HepG2 (cell line): ENCODE measurements at regions not wholly inside any gene's neighbourhood (a gene's known extent, or its start where the extent isn't known, plus 50 kb on each side); places are given as distances from the start of the nearest gene placed in this dataset.

ENCODE experiments used
- ATF5 ChIP-seq: sonication (generic); formaldehyde crosslinking; IDR thresholded peaks from 2 replicates; pipeline ENCODE4 v1.4.0; 2020; ENCODE audit warnings: mild to moderate bottlenecking, low read depth, missing genetic modification reagents
- FOXA3 ChIP-seq: IDR thresholded peaks from 2 replicates; pipeline ENCODE4 v1.6.1; 2016; ENCODE audit warnings: missing genetic modification reagents, missing compliant biosample characterization
- FOXP1 ChIP-seq, 2 experiments: fragments of 450-650 bp in 1 of 2; IDR thresholded peaks; 2 replicates each; pipeline ENCODE4 v1.6.1; 2017 to 2018; ENCODE audit warnings: antibody characterized with exemption in 1 of 2
- FUBP1 ChIP-seq: sonication (generic); formaldehyde crosslinking; IDR thresholded peaks from 2 replicates; pipeline ENCODE4 v1.5.1; 2020; ENCODE audit warnings: missing genetic modification reagents, mild to moderate bottlenecking, borderline replicate concordance
- HNF4A ChIP-seq: sonication (generic); formaldehyde crosslinking; IDR thresholded peaks from 2 replicates; pipeline ENCODE4 v1.4.0; 2020; ENCODE audit warnings: missing genetic modification reagents
- MAFG ChIP-seq: sonication (generic); formaldehyde crosslinking; IDR thresholded peaks from 2 replicates; pipeline ENCODE4 v1.5.1; 2020; ENCODE audit warnings: mild to moderate bottlenecking, missing genetic modification reagents
- MIER2 ChIP-seq: IDR thresholded peaks from 2 replicates; pipeline ENCODE4 v1.6.1; 2016; ENCODE audit warnings: missing biosample characterization, missing genetic modification reagents
- NR2F1 ChIP-seq, 2 experiments: fragments of 450-650 bp in 1 of 2; formaldehyde crosslinking in 1 of 2; IDR thresholded peaks; 2 replicates each; pipeline versions ENCODE4 v1.5.0 to v1.6.1; 2016 to 2020; ENCODE audit warnings: mild to moderate bottlenecking in 1 of 2, missing compliant biosample characterization in 1 of 2, missing genetic modification reagents in 1 of 2, moderate library complexity in 1 of 2
- RBM39 ChIP-seq: fragments of 200-400 bp; formaldehyde crosslinking; IDR thresholded peaks from one replicate; pipeline ENCODE4 v1.6.1; 2018; ENCODE audit warnings: antibody characterized with exemption, mild to moderate bottlenecking, low read depth, low read length; ENCODE audit not compliant: poor library complexity, severe bottlenecking
- SNRNP70 ChIP-seq: fragments of 200-400 bp; formaldehyde crosslinking; IDR thresholded peaks from 2 replicates; pipeline ENCODE4 v1.6.1; 2017; ENCODE audit warnings: mild to moderate bottlenecking, low read depth, low read length, moderate library complexity
- ZC3H4 ChIP-seq: sonication (generic); formaldehyde crosslinking; IDR thresholded peaks from 2 replicates; pipeline ENCODE4 v1.4.0; 2020; ENCODE audit warnings: missing genetic modification reagents, borderline replicate concordance
- ZMYM3 ChIP-seq: sonication (generic); formaldehyde crosslinking; IDR thresholded peaks from 2 replicates; pipeline ENCODE4 v1.5.1; 2020; ENCODE audit warnings: mild to moderate bottlenecking, missing genetic modification reagents
- ZNF124 ChIP-seq: sonication (generic); formaldehyde crosslinking; IDR thresholded peaks from 2 replicates; pipeline ENCODE4 v1.4.0; 2020; ENCODE audit warnings: missing genetic modification reagents
- ZNF280D ChIP-seq: sonication (generic); formaldehyde crosslinking; IDR thresholded peaks from 2 replicates; pipeline ENCODE4 v1.5.1; 2020; ENCODE audit warnings: mild to moderate bottlenecking, missing genetic modification reagents
- ZNF281 ChIP-seq: sonication (generic); formaldehyde crosslinking; IDR thresholded peaks from 2 replicates; pipeline ENCODE4 v1.4.0; 2020; ENCODE audit warnings: missing genetic modification reagents, borderline replicate concordance
- ZNF530 ChIP-seq: sonication (generic); formaldehyde crosslinking; IDR thresholded peaks from 2 replicates; pipeline ENCODE4 v1.5.0; 2020; ENCODE audit warnings: low read depth, mild to moderate bottlenecking, missing genetic modification reagents
- ZNF558 ChIP-seq: sonication (generic); formaldehyde crosslinking; IDR thresholded peaks from 2 replicates; pipeline ENCODE4 v1.9.0; 2022; ENCODE audit warnings: mild to moderate bottlenecking, missing genetic modification reagents, borderline replicate concordance
- ZNF639 ChIP-seq: conservative IDR thresholded peaks from 2 replicates; pipeline ENCODE4 v1.6.1; 2018; ENCODE audit warnings: missing genetic modification reagents

- TF ChIP-seq ZNF280D (CRISPR knock-in tag) (no peak), ZNF281 (CRISPR knock-in tag) (no peak), MIER2 (CRISPR knock-in tag) (no peak), ATF5 (CRISPR knock-in tag) (no peak), ZMYM3 (CRISPR knock-in tag) (no peak), HNF4A (CRISPR knock-in tag) (peak; percentile 61), FOXP1 (IDR thresholded peaks at IDR 0.05) (no peak), FOXP1 (CRISPR knock-in tag; IDR thresholded peaks at IDR 0.05) (peak; percentile 61), ZC3H4 (CRISPR knock-in tag) (no peak), ZNF530 (no peak), ZNF124 (CRISPR knock-in tag) (no peak), MAFG (CRISPR knock-in tag) (no peak), ZNF558 (no peak), ZNF639 (no peak), NR2F1 (CRISPR knock-in tag; IDR thresholded peaks at IDR 0.05) (no peak), RBM39 (no peak), SNRNP70 (no peak), FOXA3 (CRISPR knock-in tag) (peak; percentile 8; the same call in 1 of the 2 replicates), FUBP1 (no peak)
Observed at GRCh38 chr5:155418960-155419579, 405.5 kb downstream of the KIF4B start (continued).
